ENCODE measurements at regions not wholly inside any gene's neighbourhood (a gene's known extent, or its start where the extent isn't known, plus 50 kb on each side); places are given as distances from the start of the nearest gene placed in this dataset.

- no peaks in the 10 kb centered on the region for H3K9me2 ChIP-seq (ENCODE audit: insufficient read depth)
- BruUV-seq (replicated peaks) = no TSS peak
- no peaks in the 10 kb centered on the region for H3K27me3 ChIP-seq (ENCODE audit: insufficient read depth, low read depth)
- no peak overlapping the region for H3K27ac ChIP-seq
- no peaks in the 10 kb centered on the region for H3K79me2 ChIP-seq (ENCODE audit: low read depth)
- CTCF ChIA-PET = no interaction called here
- no peaks in the 10 kb centered on the region for H3K4me1 ChIP-seq (replicated peaks; ENCODE audit: insufficient read depth)
- intact Hi-C loops (cut with micrococcal nuclease; ENCODE audit: unreplicated experiment) = no loop called here
- no peaks in the 10 kb centered on the region for H3K36me3 ChIP-seq (ENCODE audit: low read depth)
- no peaks in the 10 kb centered on the region for H3F3A ChIP-seq (ENCODE audit: insufficient read depth, low read depth)
- H3K9me3 ChIP-seq (ENCODE audit: insufficient read depth, low read depth) = no peaks in the 10 kb centered on the region
- H3K4me2 ChIP-seq = no peak overlapping the region
- no peak overlapping the region for H3K4me3 ChIP-seq
- no peak for DNase-seq
- TF ChIP-seq CTCF (conservative IDR thresholded peaks at IDR 0.05) (no peak), EZH2 (IDR thresholded peaks at IDR 0.05; ENCODE audit: low read depth) (no peak)
- no peak overlapping the region for H2AFZ ChIP-seq
- POLR2A ChIA-PET (ENCODE audit: unreplicated experiment) = no interaction called here
- H4K20me1 ChIP-seq (ENCODE audit: insufficient read depth) = no peaks in the 10 kb centered on the region
Measured at GRCh38 chr13:50257646-50258045, 242.4 kb downstream of the KCNRG start.

GRCh38 chr13:50261130-50261901 lies 246.1 kb downstream of the KCNRG start:
- Histone ChIP-seq H3K36me3 (ENCODE audit: low read depth) (no peaks in the 10 kb centered on the region), H3K27ac (no peak overlapping the region), H2AFZ (no peak overlapping the region), H3F3A (ENCODE audit: insufficient read depth, low read depth) (no peaks in the 10 kb centered on the region), H3K4me1 (replicated peaks; ENCODE audit: insufficient read depth) (no peaks in the 10 kb centered on the region), H3K9me2 (ENCODE audit: insufficient read depth) (no peaks in the 10 kb centered on the region), H3K4me2 (no peak overlapping the region), H3K27me3 (ENCODE audit: insufficient read depth, low read depth) (no peaks in the 10 kb centered on the region), H3K4me3 (no peak overlapping the region), H3K9me3 (ENCODE audit: insufficient read depth, low read depth) (no peaks in the 10 kb centered on the region), H3K79me2 (ENCODE audit: low read depth) (no peaks in the 10 kb centered on the region), H4K20me1 (ENCODE audit: insufficient read depth) (no peaks in the 10 kb centered on the region)
- ChIA-PET CTCF (no interaction called here), POLR2A (ENCODE audit: unreplicated experiment) (no interaction called here)
- no peak for DNase-seq
- TF ChIP-seq EZH2 (IDR thresholded peaks at IDR 0.05; ENCODE audit: low read depth) (no peak), CTCF (conservative IDR thresholded peaks at IDR 0.05) (no peak)
- BruUV-seq (replicated peaks) = no TSS peak
- intact Hi-C loops (cut with micrococcal nuclease; ENCODE audit: unreplicated experiment) = no loop called here

- Histone ChIP-seq H3K36me3 (ENCODE audit: low read depth) (no peaks in the 10 kb centered on the region), H3K9me3 (ENCODE audit: insufficient read depth, low read depth) (no peaks in the 10 kb centered on the region; the same call in 1 of the 2 replicates), H2AFZ (no peak overlapping the region), H3K9me2 (ENCODE audit: insufficient read depth) (no peaks in the 10 kb centered on the region), H4K20me1 (ENCODE audit: insufficient read depth) (no peaks in the 10 kb centered on the region), H3K4me3 (no peak overlapping the region), H3K4me2 (no peak overlapping the region), H3K4me1 (replicated peaks; ENCODE audit: insufficient read depth) (peaks cover 18% of the 10 kb centered on the region), H3K27me3 (ENCODE audit: insufficient read depth, low read depth) (no peaks in the 10 kb centered on the region), H3K79me2 (ENCODE audit: low read depth) (no peaks in the 10 kb centered on the region), H3K27ac (no peak overlapping the region), H3F3A (ENCODE audit: insufficient read depth, low read depth) (no peaks in the 10 kb centered on the region)
- intact Hi-C loops (cut with micrococcal nuclease; ENCODE audit: unreplicated experiment) = no loop called here
- POLR2A ChIA-PET (ENCODE audit: unreplicated experiment) = no interaction called here
- no TSS peak for BruUV-seq (replicated peaks)
- DNase-seq = no peak
- TF ChIP-seq EZH2 (IDR thresholded peaks at IDR 0.05; ENCODE audit: low read depth) (no peak), CTCF (conservative IDR thresholded peaks at IDR 0.05) (no peak)
- CTCF ChIA-PET = no interaction called here
Measured at GRCh38 chr13:50267066-50267465, 251.8 kb downstream of the KCNRG start.

Data from PC-9 (cell line).